GM12878 (cell line): ENCODE measurements at regions not wholly inside any gene's neighbourhood (a gene's known extent, or its start where the extent isn't known, plus 50 kb on each side); places are given as distances from the start of the nearest gene placed in this dataset.

Experiments used
- ATAC-seq: fragments of 200-7000 bp; cut with Tn5 transposase; 3 replicates; pipeline ENCODE4 v1.9.1; 2020; ENCODE audit warnings: mild to moderate bottlenecking, moderate library complexity
- BruUV-seq: library from RNA; stranded (reverse); fragments of 400-500 nt; replicated peaks from 2 replicates; lab custom pipeline; 2021; lab: Mats Ljungman, UMichigan
- CTCF ChIA-PET: fragments of 300-600 bp; sonication (Branson Sonifier 250); formaldehyde crosslinking; extraction: SDS; loops from one replicate; lab custom pipeline; 2021; ENCODE audit warnings: inconsistent platforms; lab: Yijun Ruan, JAX
- POLR2A ChIA-PET: fragments of 350-600 bp; formaldehyde crosslinking; extraction: SDS; loops from one replicate; lab custom pipeline; 2021; ENCODE audit warnings: inconsistent platforms; lab: Charles Lee
- RAD21 ChIA-PET: fragments of 300-600 bp; sonication (Branson Sonifier 250); formaldehyde crosslinking; loops from one replicate; lab custom pipeline; 2023; ENCODE audit warnings: antibody characterized with exemption; ENCODE audit not compliant: unreplicated experiment; lab: Charles Lee
- SMC1A ChIA-PET: fragments of 300-600 bp; sonication (Branson Sonifier 250); formaldehyde crosslinking; loops from one replicate; lab custom pipeline; 2023; ENCODE audit not compliant: unreplicated experiment, uncharacterized antibody; lab: Charles Lee
- DNase-seq: peaks from one replicate; pipeline ENCODE4 v3.0.0-alpha.2; 2011; ENCODE audit warnings: low read depth, low spot score
- FAIRE-seq: peaks from 3 replicates; lab custom pipeline; 2011; peaks lifted over from hg19 to GRCh38; lab: Jason Lieb, UNC
- H2AFZ ChIP-seq: 2 replicates; pipeline ENCODE4 v1.6.0; 2011; ENCODE audit warnings: low read depth, low read length, control low read depth; ENCODE audit not compliant: control insufficient read depth
- H3K27ac ChIP-seq: 2 replicates; pipeline ENCODE4 v1.5.1; 2011; ENCODE audit warnings: control low read depth; ENCODE audit not compliant: control insufficient read depth, insufficient read depth
- H3K27me3 ChIP-seq, 2 experiments: replicated peaks in 1 of 2; 2 replicates each; pipeline versions ENCODE4 v1.6.0 to v1.6.1; 2011; ENCODE audit warnings: low read length in 1 of 2; ENCODE audit not compliant: control insufficient read depth in 2 of 2, insufficient read depth in 2 of 2
- H3K36me3 ChIP-seq, 2 experiments: 2 replicates each; pipeline ENCODE4 v1.5.1; 2011; ENCODE audit warnings: low read length in 1 of 2; ENCODE audit not compliant: control insufficient read depth in 2 of 2, insufficient read depth in 2 of 2
- H3K4me1 ChIP-seq: 2 replicates; pipeline ENCODE4 v1.6.1; 2011; ENCODE audit warnings: mild to moderate bottlenecking, low read length, moderate library complexity, mixed read lengths; ENCODE audit not compliant: control insufficient read depth, insufficient read depth
- H3K4me2 ChIP-seq: 2 replicates; pipeline ENCODE4 v1.6.0; 2011; ENCODE audit warnings: control low read depth; ENCODE audit not compliant: control insufficient read depth, insufficient read depth
- H3K4me3 ChIP-seq: fragments of 200-600 bp; sonication (generic); 2 replicates; pipeline ENCODE4 v1.5.1; 2016
- H3K79me2 ChIP-seq: 2 replicates; pipeline ENCODE4 v1.6.0; 2011; ENCODE audit warnings: low read length; ENCODE audit not compliant: control insufficient read depth, insufficient read depth
- H3K9ac ChIP-seq: 2 replicates; pipeline ENCODE4 v1.8.0; 2011; ENCODE audit warnings: low read length, control low read depth, mixed read lengths; ENCODE audit not compliant: control insufficient read depth, insufficient read depth
- H3K9me3 ChIP-seq: replicated peaks from 3 replicates; pipeline ENCODE4 v1.5.1; 2011; ENCODE audit warnings: mild to moderate bottlenecking, low read length; ENCODE audit not compliant: control insufficient read depth, insufficient read depth
- H4K20me1 ChIP-seq: 2 replicates; pipeline ENCODE4 v1.6.0; 2011; ENCODE audit not compliant: control insufficient read depth, insufficient read depth
- EED ChIP-seq: sonication (generic); IDR thresholded peaks from 2 replicates; pipeline ENCODE4 v1.6.1; 2016; ENCODE audit warnings: antibody characterized with exemption, low read depth
- FOS ChIP-seq: IDR thresholded peaks from 3 replicates; pipeline ENCODE4 v1.6.1; 2011; ENCODE audit warnings: borderline replicate concordance; ENCODE audit not compliant: insufficient read length; ENCODE audit errors: extremely low read depth
- JUNB ChIP-seq: IDR thresholded peaks from 2 replicates; pipeline ENCODE4 v1.6.1; 2016; ENCODE audit warnings: antibody characterized with exemption, mild to moderate bottlenecking
- NR2F1 ChIP-seq: fragments of 450-650 bp; conservative IDR thresholded peaks from 2 replicates; pipeline ENCODE4 v1.6.1; 2017; ENCODE audit warnings: mild to moderate bottlenecking
- REST ChIP-seq: IDR thresholded peaks from 2 replicates; pipeline ENCODE4 v1.6.1; 2012; ENCODE audit warnings: mild to moderate bottlenecking, low read depth, low read length
- SUPT20H ChIP-seq: IDR thresholded peaks from 2 replicates; pipeline ENCODE4 v1.6.1; 2011; ENCODE audit warnings: low read depth, mild to moderate bottlenecking, low read length, moderate library complexity, borderline replicate concordance; ENCODE audit not compliant: control insufficient read depth
- ZZZ3 ChIP-seq: IDR thresholded peaks from 2 replicates; pipeline ENCODE4 v1.6.1; 2011; ENCODE audit warnings: low read depth; ENCODE audit not compliant: control insufficient read depth, insufficient read length
- WGBS: methylation state at CpG from one replicate; pipeline ENCODE4 v1.1.6; 2016; ENCODE audit warnings: low lambda C conversion rate; ENCODE audit not compliant: insufficient replicate concordance, insufficient coverage; ENCODE audit errors: missing lambda C conversion rate; 5-methylcytosine and 5-hydroxymethylcytosine counted together
- in situ Hi-C: fragments of 300-500 bp; cut with MboI; formaldehyde crosslinking; loops from 9 replicates; pipeline ENCODE4 v1.14.3; 2018; ENCODE audit warnings: mixed read lengths
- intact Hi-C: fragments of 100-400 bp; cut with micrococcal nuclease; formaldehyde crosslinking; loops from one replicate; pipeline ENCODE4 v1.14.2; 2022; ENCODE audit not compliant: unreplicated experiment

DNA sequence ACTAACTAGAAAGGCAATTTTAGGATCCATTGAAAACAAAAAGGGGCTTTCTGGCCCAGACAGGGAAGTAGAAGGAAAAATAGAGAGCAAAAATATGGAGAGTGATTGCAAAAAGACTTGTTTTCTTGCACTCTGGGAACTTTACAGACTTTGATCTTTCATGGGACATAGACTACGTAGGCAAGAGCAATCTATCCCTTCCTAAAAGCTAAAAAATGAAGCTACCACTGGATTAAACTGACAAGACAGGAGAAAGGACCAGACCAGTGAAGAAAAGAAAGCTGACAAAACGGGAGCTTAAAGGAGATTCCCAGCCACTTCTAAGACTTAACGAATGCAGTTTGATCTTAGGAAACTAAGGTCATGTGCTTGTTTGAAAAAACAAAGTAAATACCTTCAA, 524.5 kb downstream of the KLF5 start:
- intact Hi-C loops (no loop called here), in situ Hi-C loops (no loop called here)
- H3K9me3 ChIP-seq, result no peaks in the 10 kb centered on the region
- DNase-seq (no peak), ATAC-seq (no peak), FAIRE-seq (no peak)
- POLR2A ChIA-PET, result no interaction called here
- H2AFZ ChIP-seq, result no peak overlapping the region
- RAD21 ChIA-PET, result no interaction called here
- no peaks in the 10 kb centered on the region for H3K4me1 ChIP-seq
- H3K27ac ChIP-seq, result no peak overlapping the region
- H3K36me3 ChIP-seq, result no peaks in the 10 kb centered on the region
- BruUV-seq, result no TSS peak
- SMC1A ChIA-PET, result no interaction called here
- H3K9ac ChIP-seq, result no peak overlapping the region
- no peaks in the 10 kb centered on the region for H3K27me3 ChIP-seq
- H4K20me1 ChIP-seq, result no peaks in the 10 kb centered on the region
- no peak overlapping the region for H3K4me3 ChIP-seq
- TF ChIP-seq FOS (no peak), EED (no peak), REST (no peak), SUPT20H (no peak), NR2F1 (no peak), JUNB (no peak), ZZZ3 (no peak)
- no peaks in the 10 kb centered on the region for H3K79me2 ChIP-seq
- no peak overlapping the region for H3K4me2 ChIP-seq
- WGBS, result 10% methylated on average over 3 of the region's 3 CpGs
- CTCF ChIA-PET, result interaction anchor here (0.8 kb wide), 1 partner anchor 27 kb away, joined by 3 read pairs; no protein-coding TSS in a partner anchor
